ELF-1 (cell line): ENCODE measurements at regions not wholly inside any gene's neighbourhood (a gene's known extent, or its start where the extent isn't known, plus 50 kb on each side); places are given as distances from the start of the nearest gene placed in this dataset.

Experiments used
- DNase-seq: peaks from one replicate; pipeline ENCODE4 v3.0.0-alpha.2; 2016; ENCODE audit warnings: low read depth, low spot score

DNA sequence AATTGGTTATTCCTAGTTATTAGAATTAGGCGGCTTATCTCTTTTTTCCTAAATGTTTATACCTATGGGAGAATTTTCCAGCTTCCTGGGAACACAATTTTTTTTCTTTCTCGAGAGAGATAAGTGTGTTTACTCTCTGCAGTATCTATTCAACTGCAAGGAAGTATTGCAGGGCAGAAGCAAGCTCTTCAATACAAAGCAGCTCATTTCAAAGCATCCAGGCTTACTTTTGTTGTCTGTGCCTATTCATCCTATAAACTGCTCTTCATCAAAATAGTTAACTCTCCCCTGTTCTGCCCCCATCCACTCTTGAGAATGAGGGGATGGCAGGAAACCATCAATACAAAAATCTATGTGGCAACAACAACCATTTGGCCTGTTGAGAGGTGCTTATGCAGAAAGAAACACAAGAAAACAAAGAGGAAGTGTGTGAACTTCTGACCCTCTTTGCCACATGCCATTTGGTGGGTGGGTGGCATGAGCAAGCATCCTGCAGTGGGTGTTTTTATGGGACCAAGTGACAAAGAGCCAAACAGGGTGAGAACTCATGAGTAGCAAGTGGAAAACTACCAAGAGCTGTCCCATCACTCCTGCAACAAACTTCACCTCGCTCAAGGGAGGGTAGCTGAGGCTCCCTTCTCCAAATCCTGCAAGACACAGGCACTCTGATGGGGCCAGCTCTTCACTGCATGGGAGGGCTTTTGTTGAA is 50.6 kb upstream of the MRPS6 start:
- DNase-seq, result peak; percentile 14

DNA sequence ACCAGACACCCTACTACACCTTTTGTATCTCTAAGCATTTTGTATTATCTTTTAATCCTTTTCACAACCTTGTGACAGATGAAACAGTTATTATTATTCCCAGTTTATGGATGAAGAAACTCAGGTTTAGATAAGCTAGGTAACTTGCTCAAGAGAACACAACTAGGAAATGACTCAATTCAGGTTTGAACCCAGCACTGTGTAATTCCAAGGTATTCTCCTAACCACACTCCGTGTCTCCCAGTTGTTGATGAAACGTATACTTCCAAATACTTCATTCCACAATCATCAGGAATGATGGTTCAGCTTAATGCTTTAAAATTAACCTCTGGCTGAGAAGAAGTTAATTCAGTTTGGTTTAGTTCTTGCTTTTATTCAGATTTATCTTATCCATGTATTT is 51.7 kb upstream of the MRPS6 start:
- DNase-seq, result no peak

DNA sequence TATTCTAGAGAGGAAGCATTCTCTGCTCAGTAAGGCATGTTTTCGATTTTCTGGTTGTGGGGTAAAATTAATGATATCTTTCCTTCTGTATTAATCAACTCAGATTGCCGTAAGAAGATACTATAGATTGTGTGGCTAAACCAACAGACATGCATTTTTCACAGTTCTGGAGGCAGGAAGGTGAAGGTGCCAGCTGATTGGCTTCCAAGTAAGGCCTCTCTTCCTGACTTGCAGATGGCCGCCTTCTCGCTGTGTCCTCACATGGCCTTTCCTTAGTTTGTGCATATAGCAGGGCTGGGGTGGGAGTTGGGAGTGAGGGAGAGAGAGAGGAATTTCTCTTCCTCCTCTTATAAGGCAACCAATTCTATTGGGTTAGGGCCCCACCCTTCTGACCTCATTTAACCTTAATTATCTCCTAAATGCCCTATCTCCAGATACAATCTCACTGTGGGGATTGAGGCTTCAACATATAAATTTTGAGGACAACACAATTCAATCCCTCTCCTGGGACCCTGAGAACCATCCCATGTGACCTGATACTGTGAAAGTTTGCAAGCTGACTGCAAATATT is 52.3 kb upstream of the MRPS6 start:
- DNase-seq, result no peak

DNA sequence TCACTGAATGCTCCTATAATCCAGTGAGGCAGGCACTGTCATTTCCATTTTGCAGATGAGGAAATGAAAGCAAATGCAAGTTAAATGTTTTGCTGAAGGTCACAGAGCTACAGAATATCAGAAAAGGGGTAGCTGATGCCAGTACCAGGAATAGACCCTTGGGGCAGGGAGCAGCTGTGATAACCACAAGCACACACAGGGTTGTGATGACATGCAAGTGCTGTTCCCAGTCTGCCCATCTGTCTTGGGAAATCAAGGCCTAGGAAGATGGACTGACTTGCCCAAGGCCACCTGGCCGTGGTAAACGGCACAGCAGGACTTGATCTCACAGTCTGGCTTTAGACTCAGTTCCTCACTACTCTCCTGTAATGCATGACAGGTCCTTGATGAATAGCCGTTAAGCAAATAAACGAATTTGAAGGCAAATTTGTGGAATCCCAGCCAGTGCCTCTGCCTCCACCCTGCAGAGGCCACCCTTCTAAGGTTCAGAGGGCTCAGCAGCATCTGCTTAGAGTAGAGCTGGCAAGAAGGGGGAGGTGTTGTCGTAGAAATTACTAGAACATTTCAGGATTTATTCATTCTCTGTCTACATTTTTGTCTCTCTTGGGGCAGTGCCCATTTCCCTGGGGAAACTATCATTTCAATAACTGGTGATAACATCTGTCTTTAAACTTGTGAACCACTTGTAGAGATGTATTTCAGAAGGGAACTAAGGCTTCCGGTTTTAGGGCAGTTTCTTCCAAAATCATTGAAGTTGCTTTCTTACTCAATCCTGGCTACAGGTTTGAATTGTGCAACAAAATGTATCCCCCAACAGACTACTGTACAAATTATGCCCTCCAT is 53.2 kb upstream of the MRPS6 start:
- DNase-seq, result peak; percentile 40

DNA sequence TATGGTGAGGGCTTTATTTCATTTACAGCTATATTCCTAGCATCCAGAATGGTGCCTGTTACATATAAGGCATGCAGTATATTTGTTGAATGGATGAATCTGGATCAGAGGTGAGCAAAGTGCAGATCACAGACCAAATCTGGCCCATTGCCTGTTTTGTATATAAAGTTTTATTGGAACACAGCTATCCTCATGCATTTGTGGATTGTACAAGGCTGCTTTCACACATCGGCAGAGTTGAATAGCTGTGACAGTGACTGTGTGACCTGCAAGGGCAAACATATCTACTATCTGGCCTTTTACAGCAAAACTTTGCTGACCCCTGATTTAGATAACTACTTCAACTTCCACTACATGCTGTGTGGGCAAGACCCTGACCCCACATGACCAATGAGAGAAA is 54.0 kb upstream of the MRPS6 start:
- no peak for DNase-seq

DNA sequence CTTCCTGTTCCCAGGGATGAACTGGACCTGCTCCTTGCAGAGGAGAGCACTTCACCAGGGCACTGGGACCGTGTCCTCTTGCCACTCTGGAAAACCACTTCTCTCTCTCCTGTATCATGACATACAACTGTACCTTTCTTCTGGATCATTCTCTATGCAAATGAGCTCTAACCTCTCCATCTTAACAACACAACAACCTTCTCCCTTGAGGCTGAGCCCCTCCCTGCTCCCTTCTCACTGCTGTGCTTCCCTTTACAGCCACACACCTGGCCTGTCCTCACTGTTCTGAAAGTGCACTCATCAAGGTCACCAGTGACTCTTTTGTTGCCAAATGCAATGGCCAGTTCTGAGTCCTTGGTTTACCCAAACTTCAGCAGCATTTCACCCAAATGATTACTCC is 54.5 kb upstream of the MRPS6 start:
- DNase-seq, result no peak

DNA sequence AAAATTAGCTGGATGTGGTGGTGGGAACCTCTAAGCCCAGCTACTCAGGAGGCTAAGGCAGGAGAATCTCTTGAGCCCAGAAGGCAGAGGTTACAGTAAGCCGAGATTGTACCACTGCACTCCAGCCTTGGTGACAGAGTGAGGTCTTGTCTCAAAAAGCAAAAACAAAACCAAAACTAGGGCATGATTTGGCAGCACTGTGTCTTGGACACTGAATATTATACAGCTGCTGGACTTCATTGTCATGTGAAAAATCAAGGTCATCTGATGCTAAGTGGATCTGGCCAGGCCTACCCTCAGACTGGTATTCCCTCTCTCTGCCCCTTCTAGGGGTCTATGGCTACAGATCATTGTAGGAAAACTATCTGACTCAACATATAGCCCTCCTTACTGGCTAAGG is 55.2 kb upstream of the MRPS6 start:
- DNase-seq, result no peak

DNA sequence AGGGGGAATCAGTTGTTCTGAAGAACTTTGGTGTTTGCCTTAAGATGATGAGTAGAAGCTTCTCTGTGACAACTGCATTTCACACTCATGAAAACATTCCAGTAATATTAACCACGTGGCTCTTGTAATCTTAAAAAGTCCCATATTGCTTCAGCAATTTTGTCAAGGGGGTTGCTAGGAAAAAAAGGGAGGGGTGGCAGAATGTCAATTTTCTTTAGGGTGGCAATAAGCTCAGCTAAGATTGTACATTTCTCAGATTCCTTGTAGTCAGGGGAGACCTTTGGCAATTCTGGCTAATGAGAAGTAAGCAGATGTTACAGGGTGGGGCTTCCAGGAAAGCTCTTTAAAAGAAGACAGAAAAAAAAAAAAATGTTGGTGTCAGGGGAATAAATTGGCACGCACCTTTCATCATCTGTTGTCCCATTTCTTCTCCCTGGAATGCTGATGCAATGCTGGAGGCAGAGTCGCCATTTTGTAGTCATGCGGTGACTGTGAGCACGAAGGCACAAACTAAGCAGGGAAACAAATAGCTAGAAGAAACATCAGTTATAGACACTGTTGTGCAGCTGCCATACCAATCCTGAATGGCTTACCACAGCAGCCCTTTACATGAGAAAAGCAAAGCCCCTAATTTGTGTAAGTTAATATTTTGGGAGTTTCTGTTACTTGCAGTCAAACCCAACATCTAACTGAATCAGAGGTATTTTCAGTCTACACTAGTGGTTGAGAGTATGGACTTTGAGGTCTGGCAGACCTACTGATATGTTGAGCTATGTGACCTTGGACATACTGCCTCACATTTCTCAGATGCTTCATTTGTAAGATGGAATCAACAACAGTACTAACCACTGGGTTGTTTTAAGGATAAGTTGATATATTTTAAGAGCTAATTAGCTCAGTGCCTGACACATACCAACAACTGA is 56.1 kb upstream of the MRPS6 start:
- DNase-seq, result no peak

DNA sequence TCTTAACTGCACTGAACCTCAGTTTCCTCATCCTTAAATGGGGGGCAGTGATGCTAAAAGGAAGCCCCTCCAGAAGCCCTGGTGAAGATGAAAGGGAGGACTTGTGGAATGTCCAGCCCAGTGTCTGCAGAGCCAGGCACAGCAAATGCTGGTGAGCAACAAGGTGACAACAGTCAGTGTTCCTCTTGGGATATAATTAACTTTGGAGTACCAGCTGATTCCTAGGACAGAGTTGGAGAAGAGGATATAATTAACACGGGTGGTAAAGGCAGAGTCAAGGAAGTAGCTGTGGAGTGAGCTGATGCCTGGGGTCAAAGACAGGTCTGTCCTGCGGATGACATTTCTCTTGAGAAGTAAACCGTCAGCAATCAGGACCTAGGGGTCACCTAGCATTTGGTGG is 60.7 kb upstream of the MRPS6 start:
- DNase-seq, result no peak

DNA sequence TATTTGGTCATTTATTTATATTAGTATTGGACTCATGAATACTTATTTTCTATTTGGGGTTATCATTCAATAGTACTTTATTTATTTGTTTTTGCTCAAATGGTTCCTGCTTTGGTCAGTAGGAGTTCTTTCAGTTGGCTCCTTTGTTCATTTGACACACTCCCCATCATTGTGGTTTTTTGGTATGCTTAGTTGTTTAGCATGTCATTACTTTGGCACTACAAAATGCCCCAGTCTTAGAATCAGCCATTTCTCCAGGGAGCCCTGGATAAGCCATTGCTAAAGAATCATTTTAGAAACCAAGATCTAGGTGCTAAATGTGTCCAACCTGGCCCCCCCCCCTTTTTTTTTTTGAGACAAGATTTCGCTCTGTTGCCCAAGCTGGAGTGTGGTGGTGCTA is 61.7 kb upstream of the MRPS6 start:
- DNase-seq, result no peak

DNA sequence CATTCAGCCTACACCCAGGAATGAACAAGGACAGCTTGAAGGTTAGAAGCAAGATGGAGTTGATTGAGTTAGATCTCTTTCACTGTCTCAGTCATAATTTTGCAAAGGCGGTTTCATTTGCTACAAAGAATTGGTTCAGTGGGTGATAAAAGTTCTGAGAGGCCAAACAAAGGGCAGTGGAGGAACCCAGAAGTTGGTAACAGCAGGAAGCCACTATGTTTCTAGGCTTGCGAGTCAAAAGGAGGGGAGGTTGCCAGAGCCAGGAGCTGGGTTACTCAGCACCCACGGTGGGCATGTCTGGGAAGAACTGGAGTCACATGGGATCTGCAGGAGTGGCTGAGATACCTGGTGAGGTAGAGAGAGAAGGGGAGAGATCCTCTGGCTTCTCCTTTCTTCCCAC is 64.2 kb upstream of the MRPS6 start:
- no peak for DNase-seq

DNA sequence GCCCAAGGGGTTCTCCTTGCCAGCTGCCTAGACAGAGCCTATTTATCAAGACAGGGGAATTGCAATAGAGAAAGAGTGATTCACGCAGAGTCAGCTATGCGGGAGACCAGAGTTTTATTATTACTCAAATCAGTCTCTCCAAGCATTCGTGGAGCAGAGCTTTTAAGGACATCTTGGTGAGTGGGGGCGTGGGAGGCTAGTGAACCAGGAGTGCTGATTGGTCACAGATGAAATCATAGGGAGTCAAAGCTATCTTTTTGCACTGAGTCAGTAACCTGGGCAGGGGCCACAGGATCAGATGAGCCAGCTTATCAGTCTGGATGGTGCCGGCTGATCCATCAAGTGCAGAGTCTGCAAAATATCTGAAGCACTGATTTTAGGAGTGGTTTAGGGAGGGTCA is 64.8 kb upstream of the MRPS6 start:
- DNase-seq, result no peak

DNA sequence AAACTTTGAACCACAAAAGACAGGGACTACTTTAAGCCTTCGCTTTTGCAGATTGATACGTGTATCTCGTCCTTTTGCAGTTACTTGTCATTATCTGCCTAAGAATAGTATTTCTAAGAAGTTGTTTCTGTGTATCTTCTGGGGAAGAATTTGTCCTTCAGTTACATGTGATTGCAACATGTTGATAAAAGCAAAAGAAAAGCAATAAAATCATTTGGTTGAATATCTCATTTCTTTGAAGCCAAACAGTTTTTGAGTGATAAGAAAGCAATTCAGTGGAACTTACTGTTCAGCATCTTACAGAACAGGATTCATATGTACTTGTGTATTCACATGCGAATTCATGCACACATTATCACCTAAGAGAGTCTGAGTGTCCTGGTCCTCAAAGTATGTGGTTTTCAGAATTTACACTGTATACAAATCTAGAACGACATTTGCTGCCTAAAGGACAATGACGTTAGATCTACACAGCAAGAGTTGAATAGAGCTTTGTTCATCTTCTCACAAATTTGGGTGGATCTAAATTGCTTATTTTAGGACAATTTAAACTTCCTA is 66.7 kb upstream of the MRPS6 start:
- DNase-seq, result no peak

DNA sequence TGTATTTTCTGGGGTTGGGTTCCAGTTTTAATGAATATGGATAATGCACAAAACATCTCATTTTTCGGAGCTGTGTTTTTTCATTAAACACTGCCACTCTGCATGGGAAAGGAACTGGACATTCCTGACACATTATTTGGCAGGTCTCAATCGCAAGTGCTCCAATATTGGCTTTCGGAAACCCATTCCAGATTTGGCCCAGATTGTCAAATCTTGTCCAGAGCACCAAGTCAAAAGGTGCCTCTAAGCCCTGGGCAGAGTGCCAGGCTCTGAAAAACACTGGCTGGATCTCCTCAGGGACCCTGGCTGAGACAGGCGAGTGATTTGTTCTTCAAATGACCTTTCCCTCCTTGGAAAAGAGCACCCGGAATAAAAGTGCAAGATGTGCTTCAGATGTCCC is 68.4 kb upstream of the MRPS6 start:
- DNase-seq, result no peak

DNA sequence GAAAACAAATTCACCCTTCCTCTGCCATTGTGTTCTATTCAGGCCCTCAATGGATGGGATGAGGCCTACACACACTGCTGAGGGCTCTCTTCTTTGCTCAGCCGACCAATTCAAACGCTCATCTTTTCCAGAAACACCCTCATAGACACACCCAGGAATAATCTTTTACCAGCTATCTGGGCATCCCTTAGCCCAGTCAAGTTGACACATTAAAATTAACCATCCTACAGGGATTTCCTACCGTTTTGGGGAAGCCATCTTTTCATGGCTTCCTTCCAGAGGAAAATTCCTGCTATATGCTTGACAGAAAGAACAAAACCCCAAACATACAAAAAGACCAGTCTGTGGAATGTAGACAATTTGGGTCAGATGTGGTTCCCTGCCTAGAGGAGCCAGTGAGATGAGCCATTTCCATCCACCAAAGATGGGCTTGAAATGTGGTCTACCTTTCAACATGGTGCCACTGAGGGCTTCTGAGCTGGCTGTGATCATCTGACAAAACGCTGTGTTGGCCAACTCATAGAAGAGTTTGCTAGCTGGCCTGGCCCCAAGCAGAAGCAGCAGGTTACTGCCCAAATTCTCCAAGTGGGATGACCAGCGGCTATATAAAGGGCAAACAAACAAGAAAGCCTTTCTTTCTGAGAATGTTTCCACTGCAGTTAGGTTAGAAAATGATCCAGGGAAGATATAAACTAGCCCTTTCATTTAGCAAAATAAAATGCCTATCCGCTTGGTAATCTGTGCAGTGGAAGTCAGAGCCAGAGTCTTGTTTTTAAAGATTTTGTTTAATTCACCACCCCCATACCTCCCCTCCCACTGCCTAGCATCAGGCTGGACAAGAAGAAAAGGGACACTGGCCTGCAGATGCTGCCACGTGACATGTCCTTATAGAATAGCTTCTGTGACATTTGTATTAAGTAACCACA is 69.1 kb upstream of the MRPS6 start:
- no peak for DNase-seq

DNA sequence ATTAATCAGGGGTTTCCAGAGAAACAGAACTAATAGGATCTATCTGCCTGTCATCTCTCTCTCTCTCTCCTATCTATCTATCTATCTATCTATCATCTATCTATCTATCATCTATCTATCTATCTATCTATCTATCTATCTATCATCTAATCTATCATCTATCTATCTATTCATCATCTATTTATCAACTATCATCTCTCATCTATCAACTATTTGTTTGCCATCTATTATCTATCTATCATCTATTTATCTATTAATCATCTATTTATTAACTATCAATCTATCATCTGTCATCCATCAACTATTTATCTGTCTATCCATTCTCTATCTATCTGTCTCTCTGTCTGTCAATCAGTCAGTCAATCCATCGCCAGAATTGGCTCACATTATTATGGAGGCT is 70.0 kb upstream of the MRPS6 start:
- no peak for DNase-seq

DNA sequence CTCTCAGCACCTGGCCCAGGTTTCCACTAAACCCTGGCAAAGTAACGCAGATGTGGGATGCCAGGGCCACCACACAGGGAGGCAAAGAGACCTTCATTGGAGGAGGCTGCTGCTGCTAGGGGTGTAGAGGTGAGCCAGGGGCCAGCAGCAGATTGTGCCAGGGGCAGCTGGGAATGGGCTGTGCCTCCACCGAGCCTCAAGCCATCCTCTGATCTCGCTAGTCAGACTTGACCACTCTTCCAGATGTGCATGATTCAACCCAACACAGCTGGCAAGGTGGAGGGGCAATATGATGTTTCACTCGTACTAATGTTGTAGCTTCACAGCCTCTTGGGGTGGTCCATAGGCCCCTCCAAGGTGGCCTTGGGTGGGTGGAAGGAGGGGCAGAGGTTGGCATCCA is 73.0 kb upstream of the MRPS6 start:
- DNase-seq, result no peak

DNA sequence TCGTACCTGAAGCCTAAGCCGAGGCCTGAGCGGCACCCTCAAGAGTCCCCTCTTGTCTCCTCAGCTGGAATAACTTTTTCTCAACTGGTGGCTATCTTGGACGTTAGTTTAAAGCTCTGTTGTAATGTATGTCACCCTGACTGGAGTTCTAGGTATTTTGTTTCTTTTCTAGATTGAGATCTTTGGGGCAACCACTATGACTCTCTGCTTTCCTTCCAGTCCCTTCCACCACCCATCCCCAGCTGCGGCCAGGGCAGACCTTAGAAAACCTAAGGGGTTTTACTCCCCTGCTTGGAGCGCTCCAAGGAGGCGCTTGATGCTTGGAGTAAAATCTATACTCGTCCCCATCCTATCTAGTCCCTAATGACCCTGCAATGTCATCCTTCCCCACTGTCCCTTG is 74.6 kb upstream of the MRPS6 start:
- no peak for DNase-seq

DNA sequence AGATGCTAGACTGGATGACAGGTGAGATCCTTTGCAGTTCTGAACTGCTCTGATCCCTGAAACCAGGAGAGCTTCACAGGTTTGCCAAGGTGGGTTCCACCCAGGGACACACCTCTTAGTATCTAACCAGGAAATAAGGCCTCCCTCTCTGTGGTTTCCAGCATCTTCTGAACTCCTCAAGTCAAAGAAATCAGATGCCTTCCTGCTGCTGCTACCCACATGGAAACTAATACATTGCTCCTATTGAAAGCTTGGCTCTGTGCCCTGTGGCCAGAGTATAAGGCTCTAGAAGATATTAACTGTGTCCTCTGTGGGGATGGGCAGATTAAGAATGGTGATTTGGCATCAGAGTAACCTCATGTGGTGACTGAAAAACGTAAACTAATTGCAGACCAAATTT is 75.0 kb upstream of the MRPS6 start:
- no peak for DNase-seq

DNA sequence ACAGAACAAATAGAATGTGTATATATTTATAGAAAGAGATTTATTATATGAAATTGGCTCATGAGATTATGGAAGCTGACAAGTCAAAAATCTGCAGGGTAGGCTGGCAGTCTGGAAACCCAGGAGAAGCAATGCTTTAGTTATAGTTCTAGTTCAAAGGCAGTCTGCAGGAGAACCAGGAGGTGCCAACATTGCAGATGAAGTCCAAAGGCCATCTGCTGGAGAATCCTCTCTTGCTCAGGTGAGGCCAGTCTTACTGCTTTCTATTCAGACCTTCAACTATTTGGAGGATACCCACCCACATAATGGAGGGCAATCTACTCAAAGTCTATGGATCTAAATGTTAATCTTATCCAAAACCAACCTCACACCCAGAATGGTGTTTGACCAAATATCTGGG is 75.9 kb upstream of the MRPS6 start:
- DNase-seq, result no peak

DNA sequence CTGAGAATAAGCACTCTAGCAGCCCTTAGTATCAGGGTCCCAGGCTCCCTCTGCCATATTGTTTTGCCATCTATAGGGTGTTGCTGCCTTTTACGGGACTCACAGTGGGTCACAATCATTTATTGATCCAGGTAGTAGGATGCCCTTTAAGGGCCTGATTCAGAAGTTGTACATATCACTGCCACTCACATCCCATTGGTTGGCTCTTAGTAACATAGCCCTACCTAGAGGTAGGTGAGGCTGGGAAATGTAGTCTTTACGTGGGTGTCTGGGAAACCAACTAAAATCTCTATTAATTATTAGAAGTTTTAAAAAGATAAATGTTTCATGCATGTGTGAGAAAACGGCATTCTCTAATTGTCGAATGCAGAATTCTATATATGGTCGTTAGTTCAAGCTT is 78.8 kb upstream of the ATP5PO start:
- no peak for DNase-seq
